ENCODE measurements at regions not wholly inside any gene's neighbourhood (a gene's known extent, or its start where the extent isn't known, plus 50 kb on each side); places are given as distances from the start of the nearest gene placed in this dataset.

- DNase-seq, result no peak
Observed at GRCh38 chr10:9188022-9188810, 1133.7 kb downstream of the GATA3 start.

GRCh38 chr10:9189448-9189847 is 1135.0 kb downstream of the GATA3 start:
- no peak for DNase-seq

- no peak for DNase-seq
Observed at GRCh38 chr10:9193120-9193519, 1138.6 kb downstream of the GATA3 start.

GRCh38 chr10:9195385-9195784 is 1140.9 kb downstream of the GATA3 start:
- DNase-seq, result no peak

- no peak for DNase-seq
Observed at GRCh38 chr10:9198611-9199010, 1144.1 kb downstream of the GATA3 start.

- no peak for DNase-seq
Observed at GRCh38 chr10:9205558-9205957, 1151.1 kb downstream of the GATA3 start.

GRCh38 chr10:9209105-9209798 is 1154.8 kb downstream of the GATA3 start:
- peak; percentile 72 for DNase-seq

- no peak for DNase-seq
Observed at GRCh38 chr10:9211228-9211627, 1156.7 kb downstream of the GATA3 start.

- DNase-seq, result no peak
Observed at GRCh38 chr10:9214618-9215017, 1160.1 kb downstream of the GATA3 start.

- no peak for DNase-seq
Observed at GRCh38 chr10:9215121-9215520, 1160.6 kb downstream of the GATA3 start.

- no peak for DNase-seq
Observed at GRCh38 chr10:9219860-9220259, 1165.4 kb downstream of the GATA3 start.

GRCh38 chr10:9222917-9223316 is 1168.4 kb downstream of the GATA3 start:
- no peak for DNase-seq

- no peak for DNase-seq
Observed at GRCh38 chr10:9227679-9228365, 1173.3 kb downstream of the GATA3 start.

- DNase-seq, result no peak
Observed at GRCh38 chr10:9228771-9229170, 1174.3 kb downstream of the GATA3 start.

- DNase-seq, result no peak
Observed at GRCh38 chr10:9229702-9230244, 1175.3 kb downstream of the GATA3 start.

- DNase-seq, result no peak
Observed at GRCh38 chr10:9230625-9231024, 1176.1 kb downstream of the GATA3 start.

GRCh38 chr10:9234191-9234590 is 1179.7 kb downstream of the GATA3 start:
- DNase-seq, result no peak

- no peak for DNase-seq
Observed at GRCh38 chr10:9238041-9238440, 1183.6 kb downstream of the GATA3 start.

- DNase-seq, result no peak
Observed at GRCh38 chr10:9239298-9239697, 1184.8 kb downstream of the GATA3 start.

GRCh38 chr10:9243941-9244411 is 1189.5 kb downstream of the GATA3 start:
- DNase-seq, result no peak

GRCh38 chr10:9244864-9245263 is 1190.4 kb downstream of the GATA3 start:
- DNase-seq, result no peak

GRCh38 chr10:9253121-9253520 is 1198.6 kb downstream of the GATA3 start:
- DNase-seq, result no peak

GRCh38 chr10:9254353-9254752 is 1199.9 kb downstream of the GATA3 start:
- DNase-seq, result no peak

Measured in CD4-positive, alpha-beta T cell treated with Interleukin-12 subunit alpha and Interleukin-12 subunit beta, for 1 hour (primary cell).